ENCODE measurements at regions not wholly inside any gene's neighbourhood (a gene's known extent, or its start where the extent isn't known, plus 50 kb on each side); places are given as distances from the start of the nearest gene placed in this dataset.

DNA sequence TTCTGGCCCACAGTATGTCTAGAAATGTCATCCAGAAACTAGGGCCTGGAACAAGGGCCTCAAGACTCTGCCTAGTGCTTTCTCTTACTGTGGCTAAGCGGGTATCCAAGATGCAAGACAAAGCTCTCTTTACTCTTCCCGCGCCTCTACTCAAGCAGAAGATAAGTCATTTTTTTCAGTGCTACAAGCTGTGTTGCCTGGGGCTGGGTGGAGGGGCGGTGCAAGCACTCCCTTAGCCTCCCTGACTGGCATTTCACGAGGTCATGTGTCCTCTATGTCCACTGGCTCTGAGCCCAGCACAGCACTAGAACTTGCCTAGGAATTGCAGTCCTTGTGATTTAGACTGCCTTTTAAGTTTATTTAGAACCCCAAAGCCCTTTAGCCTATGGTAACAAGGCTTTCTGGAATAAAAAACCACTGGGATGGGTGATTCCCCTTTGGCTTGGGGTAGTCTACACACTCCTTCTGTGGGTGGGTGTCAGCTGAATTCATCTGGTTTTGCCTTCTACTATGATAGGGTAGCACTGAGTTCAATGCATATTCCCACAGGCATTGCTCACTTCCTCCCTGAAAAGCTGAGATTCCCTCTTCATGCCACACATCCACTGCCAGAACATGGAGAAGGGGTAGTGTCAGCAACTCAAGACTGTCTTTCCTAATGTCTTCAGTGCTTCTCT is 371.8 kb upstream of the KCND2 start:
- ATAC-seq: no peak
- ChIA-PET SMC1A (ENCODE audit: uncharacterized antibody, unreplicated experiment) (no interaction called here), POLR2A (no interaction called here), RAD21 (ENCODE audit: unreplicated experiment) (no interaction called here), CTCF (no interaction called here)
- no peaks in the 10 kb centered on the region for H3K36me3 ChIP-seq (ENCODE audit: control insufficient read depth in 2 of 2, insufficient read depth in 2 of 2, low read length in 1 of 2)
- no peaks in the 10 kb centered on the region for H3K4me1 ChIP-seq (ENCODE audit: control insufficient read depth, insufficient read depth, low read length)
- no peak for DNase-seq (ENCODE audit: low read depth, low spot score)
- no TSS peak for BruUV-seq (replicated peaks)
- no peak overlapping the region for H3K4me2 ChIP-seq (ENCODE audit: control insufficient read depth, insufficient read depth)
- in situ Hi-C loops (cut with MboI): no loop called here
- no peak overlapping the region for H2AFZ ChIP-seq (ENCODE audit: control insufficient read depth, low read depth, low read length)
- H3K27ac ChIP-seq (ENCODE audit: control insufficient read depth, insufficient read depth): no peak overlapping the region
- intact Hi-C loops (cut with micrococcal nuclease; ENCODE audit: unreplicated experiment): no loop called here
- no peaks in the 10 kb centered on the region for H3K27me3 ChIP-seq (replicated peaks in 1 of 2; ENCODE audit: control insufficient read depth in 2 of 2, insufficient read depth in 2 of 2, low read length in 1 of 2)
- 40% methylated on average over 5 of the region's 5 CpGs for WGBS (ENCODE audit: insufficient coverage, insufficient replicate concordance, low lambda C conversion rate, missing lambda C conversion rate)
- H4K20me1 ChIP-seq (ENCODE audit: control insufficient read depth, insufficient read depth): no peaks in the 10 kb centered on the region
- FAIRE-seq: no peak
- no peak for TF ChIP-seq SMAD1 (IDR thresholded peaks at IDR 0.05; ENCODE audit: low read depth, partially characterized antibody)
- TF ChIP-seq TBL1XR1 (IDR thresholded peaks at IDR 0.05; ENCODE audit: low read depth, low read length): no peak
- no peak for TF ChIP-seq CHD2 (IDR thresholded peaks at IDR 0.05; ENCODE audit: borderline replicate concordance, low read depth, low read length)
- no peaks in the 10 kb centered on the region for H3K9me3 ChIP-seq (replicated peaks; ENCODE audit: control insufficient read depth, insufficient read depth, low read length)
- no peaks in the 10 kb centered on the region for H3K79me2 ChIP-seq (ENCODE audit: control insufficient read depth, insufficient read depth, low read length)
- H3K9ac ChIP-seq (ENCODE audit: control insufficient read depth, insufficient read depth, low read length): no peak overlapping the region
- no peak overlapping the region for H3K4me3 ChIP-seq

DNA sequence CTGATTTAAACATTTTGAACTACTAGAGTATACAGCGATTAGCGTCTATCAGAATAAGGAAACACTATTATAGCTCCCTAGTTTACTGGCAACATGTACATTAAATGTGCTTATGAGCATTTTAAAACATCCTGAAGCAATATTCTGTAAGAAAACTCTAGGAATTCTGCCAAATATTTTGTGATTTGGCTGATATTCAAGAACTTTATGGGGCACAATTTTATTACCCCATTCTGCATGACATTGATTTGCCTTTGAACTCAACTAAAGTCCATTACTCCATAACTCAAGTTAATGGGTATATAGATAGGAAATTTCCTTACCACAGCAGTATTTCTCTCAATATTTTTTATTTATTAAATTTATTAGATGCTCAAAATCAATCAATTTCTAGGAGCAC is 369.9 kb upstream of the KCND2 start:
- no peak overlapping the region for H3K9ac ChIP-seq (ENCODE audit: control insufficient read depth, insufficient read depth, low read length)
- H3K4me1 ChIP-seq (ENCODE audit: control insufficient read depth, insufficient read depth, low read length): no peaks in the 10 kb centered on the region
- ChIA-PET CTCF (no interaction called here), SMC1A (ENCODE audit: uncharacterized antibody, unreplicated experiment) (no interaction called here), RAD21 (ENCODE audit: unreplicated experiment) (no interaction called here), POLR2A (no interaction called here)
- intact Hi-C loops (cut with micrococcal nuclease; ENCODE audit: unreplicated experiment) (no loop called here), in situ Hi-C loops (cut with MboI) (no loop called here)
- BruUV-seq (replicated peaks): no TSS peak
- no peak overlapping the region for H3K4me3 ChIP-seq
- H4K20me1 ChIP-seq (ENCODE audit: control insufficient read depth, insufficient read depth): no peaks in the 10 kb centered on the region
- FAIRE-seq: no peak
- no peak for DNase-seq (ENCODE audit: low read depth, low spot score)
- WGBS (ENCODE audit: insufficient coverage, insufficient replicate concordance, low lambda C conversion rate, missing lambda C conversion rate): 54% methylated on average over 2 of the region's 2 CpGs
- no peaks in the 10 kb centered on the region for H3K27me3 ChIP-seq (replicated peaks in 1 of 2; ENCODE audit: control insufficient read depth in 2 of 2, insufficient read depth in 2 of 2, low read length in 1 of 2)
- H3K9me3 ChIP-seq (replicated peaks; ENCODE audit: control insufficient read depth, insufficient read depth, low read length): no peaks in the 10 kb centered on the region
- ATAC-seq: no peak
- H2AFZ ChIP-seq (ENCODE audit: control insufficient read depth, low read depth, low read length): no peak overlapping the region
- H3K27ac ChIP-seq (ENCODE audit: control insufficient read depth, insufficient read depth): no peak overlapping the region
- H3K36me3 ChIP-seq (ENCODE audit: control insufficient read depth in 2 of 2, insufficient read depth in 2 of 2, low read length in 1 of 2): no peaks in the 10 kb centered on the region
- TF ChIP-seq POLR2A (IDR thresholded peaks at IDR 0.05; ENCODE audit: low read depth, low read length) (no peak), NR2C1 (IDR thresholded peaks at IDR 0.05) (no peak), CREM (IDR thresholded peaks at IDR 0.05; ENCODE audit: low read depth) (no peak), ZZZ3 (IDR thresholded peaks at IDR 0.05; ENCODE audit: control insufficient read depth, insufficient read length, low read depth) (no peak), IRF4 (IDR thresholded peaks at IDR 0.05; ENCODE audit: low read depth, low read length) (no peak), ZNF274 (IDR thresholded peaks at IDR 0.05; ENCODE audit: insufficient read depth, insufficient read length) (no peak), CBX5 (IDR thresholded peaks at IDR 0.05; ENCODE audit: low read depth) (no peak), RCOR1 (conservative IDR thresholded peaks at IDR 0.05; ENCODE audit: low read depth, low read length) (no peak), JUNB (IDR thresholded peaks at IDR 0.05) (no peak), SMAD1 (IDR thresholded peaks at IDR 0.05; ENCODE audit: low read depth, partially characterized antibody) (no peak), RELA (IDR thresholded peaks at IDR 0.05; ENCODE audit: borderline replicate concordance, partially characterized antibody) (no peak), POU2F2 (IDR thresholded peaks at IDR 0.05; ENCODE audit: borderline replicate concordance, low read depth, low read length) (no peak), MXI1 (IDR thresholded peaks at IDR 0.05; ENCODE audit: low read depth, low read length) (no peak)
- TF ChIP-seq, protein P1, sequence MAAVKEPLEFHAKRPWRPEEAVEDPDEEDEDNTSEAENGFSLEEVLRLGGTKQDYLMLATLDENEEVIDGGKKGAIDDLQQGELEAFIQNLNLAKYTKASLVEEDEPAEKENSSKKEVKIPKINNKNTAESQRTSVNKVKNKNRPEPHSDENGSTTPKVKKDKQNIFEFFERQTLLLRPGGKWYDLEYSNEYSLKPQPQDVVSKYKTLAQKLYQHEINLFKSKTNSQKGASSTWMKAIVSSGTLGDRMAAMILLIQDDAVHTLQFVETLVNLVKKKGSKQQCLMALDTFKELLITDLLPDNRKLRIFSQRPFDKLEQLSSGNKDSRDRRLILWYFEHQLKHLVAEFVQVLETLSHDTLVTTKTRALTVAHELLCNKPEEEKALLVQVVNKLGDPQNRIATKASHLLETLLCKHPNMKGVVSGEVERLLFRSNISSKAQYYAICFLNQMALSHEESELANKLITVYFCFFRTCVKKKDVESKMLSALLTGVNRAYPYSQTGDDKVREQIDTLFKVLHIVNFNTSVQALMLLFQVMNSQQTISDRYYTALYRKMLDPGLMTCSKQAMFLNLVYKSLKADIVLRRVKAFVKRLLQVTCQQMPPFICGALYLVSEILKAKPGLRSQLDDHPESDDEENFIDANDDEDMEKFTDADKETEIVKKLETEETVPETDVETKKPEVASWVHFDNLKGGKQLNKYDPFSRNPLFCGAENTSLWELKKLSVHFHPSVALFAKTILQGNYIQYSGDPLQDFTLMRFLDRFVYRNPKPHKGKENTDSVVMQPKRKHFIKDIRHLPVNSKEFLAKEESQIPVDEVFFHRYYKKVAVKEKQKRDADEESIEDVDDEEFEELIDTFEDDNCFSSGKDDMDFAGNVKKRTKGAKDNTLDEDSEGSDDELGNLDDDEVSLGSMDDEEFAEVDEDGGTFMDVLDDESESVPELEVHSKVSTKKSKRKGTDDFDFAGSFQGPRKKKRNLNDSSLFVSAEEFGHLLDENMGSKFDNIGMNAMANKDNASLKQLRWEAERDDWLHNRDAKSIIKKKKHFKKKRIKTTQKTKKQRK (IDR thresholded peaks at IDR 0.05; ENCODE audit: low read depth, low read length): no peak
- no peak overlapping the region for H3K4me2 ChIP-seq (ENCODE audit: control insufficient read depth, insufficient read depth)
- no peaks in the 10 kb centered on the region for H3K79me2 ChIP-seq (ENCODE audit: control insufficient read depth, insufficient read depth, low read length)
